Activated CD4-positive, alpha-beta T cell treated with anti-CD3 and anti-CD28 coated beads, Interleukin-2, amount 50 U/mL, for 16 hours (primary cell): ENCODE measurements at regions not wholly inside any gene's neighbourhood (a gene's known extent, or its start where the extent isn't known, plus 50 kb on each side); places are given as distances from the start of the nearest gene placed in this dataset.
"Not testable (repeated sequence)": the region's sequence is repeated elsewhere in the genome, so short reads cannot be mapped to it uniquely, and the experiment has no call there.

Experiments used
- DNase-seq: peaks from one replicate; pipeline ENCODE4 v3.0.0-alpha.2; 2020

DNA sequence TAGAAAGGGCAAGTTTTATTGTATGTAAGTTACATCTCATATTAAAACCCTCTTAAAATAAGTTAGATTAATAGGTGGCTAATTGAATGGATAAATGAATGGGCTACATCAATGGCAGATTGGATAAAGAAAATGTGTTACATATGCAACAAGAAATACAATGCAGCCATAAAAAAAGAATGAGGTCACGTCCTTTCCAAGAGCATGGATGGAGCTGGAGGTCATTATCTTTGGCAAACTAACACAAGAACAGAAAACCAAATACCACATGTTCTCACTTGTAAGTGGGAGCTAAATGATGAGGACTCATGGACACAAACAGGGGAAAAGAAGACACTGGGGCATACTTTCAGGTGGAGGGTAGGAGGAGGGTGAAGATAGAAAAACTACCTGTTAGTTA is 182.2 kb upstream of the GNAI1 start:
- DNase-seq = no peak

GRCh38 chr7:79951415-79951814 is 183.2 kb upstream of the GNAI1 start:
- no peak for DNase-seq

GRCh38 chr7:79949778-79950177 is 184.9 kb upstream of the GNAI1 start:
- no peak for DNase-seq

GRCh38 chr7:79936281-79936983 is 198.2 kb upstream of the GNAI1 start:
- no peak for DNase-seq

DNA sequence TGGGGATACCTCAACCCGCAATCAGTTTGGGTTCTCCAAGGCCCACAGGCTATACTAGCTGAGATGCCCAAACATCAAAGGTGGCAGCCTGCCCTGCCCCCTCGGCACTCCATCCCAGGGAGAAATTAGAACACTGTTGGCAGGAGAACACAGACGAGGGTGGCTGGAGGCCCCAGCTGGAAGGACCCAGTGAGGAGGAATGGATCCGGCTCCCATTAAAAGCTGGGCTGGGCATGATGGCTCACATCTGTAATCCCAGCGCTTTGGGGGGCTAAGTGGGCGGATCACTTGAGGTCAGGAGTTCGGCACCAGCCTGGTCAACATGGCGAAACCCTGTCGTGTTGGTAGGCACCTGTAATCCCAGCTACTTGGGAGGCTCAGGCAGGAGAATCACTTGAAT is 199.9 kb upstream of the GNAI1 start:
- no peak for DNase-seq

GRCh38 chr7:79933144-79933543 is 201.5 kb upstream of the GNAI1 start:
- DNase-seq = no peak

DNA sequence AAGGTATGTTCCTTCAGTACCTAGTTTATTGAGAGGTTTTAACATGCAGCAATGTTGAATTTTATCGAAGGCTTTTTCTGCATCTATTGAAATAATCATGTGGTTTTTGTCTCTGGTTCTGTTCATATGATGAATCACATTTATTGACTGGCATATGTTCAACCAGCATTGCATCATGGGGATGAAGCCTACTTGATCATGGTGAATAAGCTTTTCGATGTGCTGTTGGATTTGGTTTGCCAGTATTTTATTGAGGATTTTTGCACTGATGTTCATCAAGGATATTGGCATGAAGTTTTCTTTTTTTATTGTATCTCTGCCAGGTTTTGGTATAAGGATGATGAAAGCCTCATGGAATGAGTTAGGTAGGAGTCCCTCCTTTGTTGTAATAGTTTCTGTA is 204.0 kb upstream of the GNAI1 start:
- DNase-seq = no peak

GRCh38 chr7:79927116-79927515 is 207.5 kb upstream of the GNAI1 start:
- DNase-seq = no peak

DNA sequence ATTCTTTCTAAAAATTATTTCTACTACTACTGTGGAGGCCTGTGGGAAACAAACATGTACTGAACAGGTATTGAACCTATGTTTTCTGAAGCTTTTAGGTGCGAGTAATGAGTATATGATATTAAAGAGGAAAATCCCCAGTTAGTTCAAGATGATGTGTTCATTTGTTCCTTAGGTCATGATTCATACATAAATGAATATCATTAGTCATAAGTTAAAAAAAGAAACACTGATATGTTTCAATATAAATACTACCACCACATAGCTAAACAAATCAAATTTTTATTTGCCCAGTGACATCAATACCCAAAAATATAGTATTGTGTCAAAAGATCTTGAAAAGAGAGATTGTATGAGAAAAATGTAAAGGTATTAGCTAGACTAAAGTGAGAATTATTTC is 210.7 kb upstream of the GNAI1 start:
- DNase-seq = no peak

DNA sequence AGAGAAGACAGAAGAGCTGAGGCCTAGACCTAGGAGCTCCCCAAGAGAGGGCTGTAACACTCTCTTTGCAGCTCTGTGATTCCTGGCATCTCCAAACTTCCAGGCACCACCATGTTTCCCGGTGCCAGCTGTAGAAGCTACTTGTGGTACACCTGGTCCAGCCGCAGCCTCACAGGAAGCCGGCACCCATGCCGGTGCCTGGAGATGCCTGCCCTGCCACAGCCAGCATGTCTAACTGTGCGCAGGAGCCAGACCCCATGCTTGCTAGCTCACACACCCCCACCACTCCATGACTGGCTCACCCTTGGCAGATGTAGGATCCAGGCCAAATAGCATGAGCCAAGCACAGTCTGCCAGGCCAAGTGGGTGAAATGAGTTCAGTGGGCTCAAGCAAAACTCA is 211.7 kb upstream of the GNAI1 start:
- no peak for DNase-seq

- no peak for DNase-seq
Observed at GRCh38 chr7:79921976-79922375, 212.7 kb upstream of the GNAI1 start.

DNA sequence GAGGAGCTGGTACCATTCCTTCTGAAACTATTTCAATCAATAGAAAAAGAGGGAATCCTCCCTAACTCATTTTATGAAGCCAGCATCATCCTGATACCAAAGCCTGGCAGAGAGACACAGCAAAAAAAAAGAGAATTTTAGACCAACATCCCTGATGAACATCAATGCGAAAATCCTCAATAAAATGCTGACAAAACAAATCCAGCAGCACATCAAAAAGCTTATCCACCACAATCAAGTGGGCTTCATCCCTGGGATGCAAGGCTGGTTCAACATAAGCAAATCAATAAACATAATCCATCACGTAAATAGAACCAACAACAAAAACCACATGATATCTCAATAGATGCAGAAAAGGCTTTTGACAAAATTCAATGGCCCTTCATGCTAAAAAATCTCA is 216.0 kb upstream of the GNAI1 start:
- DNase-seq = not testable (repeated sequence)

DNA sequence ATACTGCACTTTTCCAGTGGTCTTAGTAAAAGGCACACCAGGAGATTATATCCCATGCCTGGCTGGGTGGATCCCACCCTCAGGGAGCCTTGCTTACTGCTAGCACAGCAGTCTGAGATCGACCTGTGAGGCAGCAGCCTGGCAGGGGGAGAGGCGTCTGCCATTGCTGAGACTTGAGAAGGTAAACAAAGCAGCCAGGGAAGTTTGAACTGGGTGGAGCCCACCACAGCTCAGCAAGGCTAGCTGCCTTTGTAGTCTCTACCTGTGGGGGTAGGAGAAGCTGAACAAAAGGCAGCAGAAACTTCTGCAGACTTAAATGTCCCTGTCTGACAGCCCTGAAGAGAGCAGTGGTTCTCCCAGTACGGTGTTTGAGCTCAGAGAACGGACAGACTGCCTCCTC is 219.3 kb upstream of the GNAI1 start:
- not testable (repeated sequence) for DNase-seq

DNA sequence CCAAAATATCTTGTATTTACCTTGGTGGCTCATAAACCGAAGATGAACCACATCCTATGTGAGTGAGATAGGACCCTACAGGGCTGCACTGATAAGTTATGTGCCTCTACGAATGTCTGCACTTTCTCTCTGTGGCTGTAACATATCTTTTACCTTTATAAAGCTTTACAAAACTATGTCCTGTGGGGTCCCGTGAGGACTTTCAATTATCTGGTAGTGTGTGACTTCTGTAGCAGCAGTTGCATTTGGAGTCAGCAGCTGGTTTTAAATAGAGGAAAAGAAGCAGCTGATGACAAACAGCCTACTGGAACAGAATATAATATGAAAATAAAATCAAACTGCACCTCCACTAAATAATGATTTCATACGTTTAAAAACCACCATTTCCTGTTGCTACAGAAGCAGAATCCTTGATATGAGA is 222.4 kb upstream of the GNAI1 start:
- no peak for DNase-seq

DNA sequence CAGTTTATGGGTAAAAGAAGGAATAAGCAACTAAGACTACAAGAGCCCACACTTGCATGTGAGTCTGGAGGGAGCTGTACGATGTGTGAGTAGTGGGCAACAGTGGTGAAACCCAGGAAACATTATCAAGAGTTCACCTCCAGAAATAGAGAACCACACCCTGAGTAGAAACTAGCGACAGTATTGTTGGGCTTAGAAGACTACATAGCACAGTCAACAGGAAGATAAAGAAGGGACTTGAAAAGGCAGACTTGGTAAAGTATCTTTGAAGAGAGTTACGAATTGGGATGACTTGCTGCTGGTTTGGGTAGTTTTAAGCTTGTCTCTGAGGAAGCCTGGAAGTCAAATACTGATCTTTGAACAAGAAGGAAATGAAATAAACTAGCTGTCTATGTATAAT is 223.2 kb upstream of the GNAI1 start:
- DNase-seq = no peak

DNA sequence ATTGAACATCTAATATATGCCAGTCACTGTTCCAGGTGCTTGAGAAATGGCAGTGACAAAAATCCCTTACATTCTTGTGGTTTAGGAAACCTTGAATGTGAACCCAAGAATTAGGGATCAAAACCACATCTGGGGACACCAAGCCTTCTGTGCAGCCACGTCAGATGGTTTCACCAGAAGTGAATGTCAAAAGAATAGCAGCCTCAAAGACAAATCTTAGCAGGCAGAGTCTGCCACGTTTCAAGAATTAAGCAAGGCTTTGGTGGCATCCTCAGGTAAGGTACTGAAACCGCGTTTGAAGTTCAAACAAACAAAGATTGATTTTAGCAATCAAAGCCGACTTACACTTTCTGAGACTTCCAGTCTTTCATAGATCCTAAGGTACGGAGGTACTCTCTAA is 225.5 kb upstream of the GNAI1 start:
- no peak for DNase-seq

DNA sequence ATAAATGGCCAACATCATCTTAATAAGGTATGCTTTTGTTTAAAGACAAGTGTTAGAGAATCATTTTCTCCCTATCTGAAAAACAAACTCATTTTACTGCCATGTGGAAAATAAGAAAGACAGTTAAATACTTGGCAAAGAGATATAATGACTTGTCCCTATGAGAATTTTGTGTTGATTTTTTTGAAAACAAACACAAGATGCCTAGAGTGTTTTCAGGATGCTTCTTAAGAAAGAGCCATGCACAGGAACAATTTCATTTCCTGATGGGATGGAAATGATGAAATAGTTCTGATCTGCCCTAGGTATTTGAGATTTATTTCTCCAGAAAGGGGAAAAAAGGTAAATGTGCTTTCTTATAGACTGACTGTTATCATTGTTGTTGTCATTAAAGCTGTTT is 237.5 kb upstream of the GNAI1 start:
- no peak for DNase-seq

DNA sequence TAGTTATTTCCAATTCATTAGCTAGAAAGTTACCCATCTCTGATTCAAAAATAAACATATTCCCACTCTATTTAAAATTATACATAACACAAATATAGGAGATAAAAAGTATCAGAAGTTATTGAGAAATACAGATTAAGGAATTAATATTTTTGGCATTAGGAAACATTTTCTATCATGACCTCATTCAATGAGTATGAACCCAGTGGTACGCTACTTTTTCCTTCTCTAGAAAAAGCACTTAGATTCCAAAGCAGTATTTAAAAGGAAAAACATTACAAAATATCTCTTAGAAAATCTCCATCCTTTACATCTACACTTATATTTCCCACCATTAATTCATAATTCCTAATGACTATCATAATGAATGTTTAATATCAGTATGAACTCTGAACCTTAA is 240.6 kb upstream of the GNAI1 start:
- no peak for DNase-seq

DNA sequence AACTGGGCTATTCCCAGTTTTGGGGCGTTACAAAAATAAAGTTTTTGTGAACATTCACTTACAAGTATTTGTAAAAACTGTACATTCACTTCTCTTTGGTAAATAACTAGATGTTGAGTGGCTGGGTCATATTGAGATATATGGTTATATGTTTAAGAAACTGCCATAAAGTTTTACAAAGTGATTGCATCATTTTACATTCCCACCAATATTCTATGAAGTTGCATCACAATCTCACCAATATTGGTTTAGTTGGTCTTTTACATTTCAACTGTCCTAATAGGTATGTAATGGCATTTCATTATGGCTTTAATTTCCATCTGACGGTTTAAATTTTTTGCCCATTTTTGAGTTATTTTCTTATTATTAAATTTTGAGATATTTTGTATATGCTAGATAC is 251.7 kb upstream of the GNAI1 start:
- no peak for DNase-seq

GRCh38 chr7:79880312-79880711 is 254.3 kb upstream of the GNAI1 start:
- DNase-seq = no peak

GRCh38 chr7:79877874-79878465 is 256.7 kb upstream of the GNAI1 start:
- DNase-seq = no peak

- no peak for DNase-seq
Observed at GRCh38 chr7:79876848-79877252, 257.8 kb upstream of the GNAI1 start.

- no peak for DNase-seq
Observed at GRCh38 chr7:79874797-79875196, 259.8 kb upstream of the GNAI1 start.

DNA sequence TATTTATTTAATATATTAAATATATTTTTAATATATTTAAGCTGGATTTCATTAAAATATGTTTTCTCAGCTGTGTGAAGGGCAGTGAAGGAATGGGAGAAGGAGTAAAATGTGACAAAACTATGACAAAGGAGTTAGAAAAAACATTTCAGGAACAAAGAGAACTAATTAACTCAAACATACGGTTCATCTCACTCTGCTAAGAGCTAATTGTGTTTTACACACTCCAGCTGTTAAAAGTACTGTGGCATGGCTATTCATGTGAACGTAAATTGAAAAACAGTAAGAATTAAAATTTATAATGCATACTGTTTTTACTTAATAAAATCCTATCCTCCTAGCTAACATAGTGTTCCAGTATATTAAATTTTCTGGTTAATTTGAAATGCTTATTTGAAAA is 262.5 kb upstream of the GNAI1 start:
- DNase-seq = no peak

DNA sequence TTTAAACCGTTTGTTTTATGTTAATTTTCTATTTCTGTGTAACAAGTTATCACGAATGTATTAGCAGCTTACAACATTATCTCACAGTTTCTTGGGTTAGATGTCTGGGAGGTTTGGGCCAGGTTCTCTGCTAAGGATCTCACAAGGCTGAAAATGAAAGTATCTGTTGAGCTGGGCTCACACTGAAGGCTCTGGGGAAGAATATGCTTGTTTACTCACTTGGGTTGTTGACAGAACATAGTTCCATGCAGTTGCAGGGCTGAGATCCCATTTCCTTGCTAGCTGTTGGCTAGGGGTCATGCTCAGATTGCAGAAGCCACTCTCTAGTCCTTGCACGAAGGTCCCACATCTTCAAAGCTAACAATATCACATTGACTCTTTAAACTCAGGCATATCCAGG is 266.6 kb upstream of the GNAI1 start:
- no peak for DNase-seq
